Neural cell (in vitro differentiated cells): ENCODE measurements at regions not wholly inside any gene's neighbourhood (a gene's known extent, or its start where the extent isn't known, plus 50 kb on each side); places are given as distances from the start of the nearest gene placed in this dataset.
"Not testable (repeated sequence)": the region's sequence is repeated elsewhere in the genome, so short reads cannot be mapped to it uniquely, and the experiment has no call there.

ENCODE experiments used
- H2AFZ ChIP-seq: fragments of 200-600, 300-800 bp; sonication (generic), shearing (Covaris generic); 2 replicates; pipeline ENCODE4 v1.6.0; 2014; ENCODE audit warnings: low read depth, mild to moderate bottlenecking, antibody characterized with exemption, low read length, moderate library complexity
- H3F3A ChIP-seq: fragments of 200-600 bp; shearing (Covaris generic); 2 replicates; pipeline ENCODE4 v1.6.1; 2016; ENCODE audit warnings: mild to moderate bottlenecking, moderate library complexity, mixed read lengths, antibody characterized with exemption, low read length; ENCODE audit not compliant: insufficient read depth, poor library complexity, severe bottlenecking
- H3K27ac ChIP-seq: fragments of 200-600, 300-800 bp; sonication (generic), shearing (Covaris generic); 2 replicates; pipeline ENCODE4 v1.5.1; 2014; ENCODE audit warnings: mild to moderate bottlenecking, low read length, moderate library complexity
- H3K27me3 ChIP-seq: fragments of 300-800, 200-600 bp; sonication (generic), shearing (Covaris generic); 2 replicates; pipeline ENCODE4 v1.6.0; 2014; ENCODE audit warnings: mild to moderate bottlenecking, low read depth, low read length, moderate library complexity; ENCODE audit not compliant: insufficient read depth
- H3K36me3 ChIP-seq: fragments of 300-800, 200-600 bp; sonication (generic), shearing (Covaris generic); 2 replicates; pipeline ENCODE4 v1.5.1; 2014; ENCODE audit warnings: mild to moderate bottlenecking, antibody characterized with exemption, low read length, moderate library complexity; ENCODE audit not compliant: insufficient read depth
- H3K4me2 ChIP-seq: fragments of 300-800, 200-600 bp; sonication (generic), shearing (Covaris generic); 2 replicates; pipeline ENCODE4 v1.6.0; 2014; ENCODE audit warnings: mild to moderate bottlenecking, low read length
- H3K4me3 ChIP-seq: fragments of 300-800, 200-600 bp; sonication (generic), shearing (Covaris generic); 2 replicates; pipeline ENCODE4 v1.5.1; 2014; ENCODE audit warnings: mild to moderate bottlenecking, low read length, moderate library complexity
- H3K79me2 ChIP-seq: fragments of 200-600 bp; shearing (Covaris generic); replicated peaks from 2 replicates; pipeline ENCODE4 v1.6.0; 2014; ENCODE audit warnings: mild to moderate bottlenecking, low read length, moderate library complexity; ENCODE audit not compliant: insufficient read depth
- H3K9ac ChIP-seq: fragments of 300-800, 200-600 bp; sonication (generic), shearing (Covaris generic); 2 replicates; pipeline ENCODE4 v1.6.1; 2016; ENCODE audit warnings: mild to moderate bottlenecking, low read length, mixed read lengths
- H3K9me2 ChIP-seq: fragments of 200-600 bp; shearing (Covaris generic); 2 replicates; pipeline ENCODE4 v1.6.1; 2016; ENCODE audit warnings: mild to moderate bottlenecking, low read length, mixed read lengths; ENCODE audit not compliant: insufficient read depth
- H3K9me3 ChIP-seq: fragments of 200-600, 300-800 bp; sonication (generic), shearing (Covaris generic); 2 replicates; pipeline ENCODE4 v1.6.1; 2016; ENCODE audit warnings: mild to moderate bottlenecking, mixed run types, low read length, moderate library complexity, mixed read lengths
- H4K20me1 ChIP-seq: fragments of 200-600 bp; shearing (Covaris generic); 2 replicates; pipeline ENCODE4 v1.6.1; 2016; ENCODE audit warnings: mild to moderate bottlenecking, mixed run types; ENCODE audit not compliant: insufficient read depth
- CTCF ChIP-seq: fragments of 450-650 bp; IDR thresholded peaks from 2 replicates; pipeline ENCODE4 v1.5.1; 2014; ENCODE audit warnings: antibody characterized with exemption, mild to moderate bottlenecking, moderate library complexity; ENCODE audit not compliant: poor library complexity, severe bottlenecking
- EP300 ChIP-seq: fragments of 450-650 bp; conservative IDR thresholded peaks from 2 replicates; pipeline ENCODE4 v1.6.1; 2014; ENCODE audit warnings: antibody characterized with exemption, mild to moderate bottlenecking, moderate library complexity; ENCODE audit not compliant: poor library complexity, severe bottlenecking
- EZH2 ChIP-seq: fragments of 200-600, 300-800 bp; shearing (Covaris generic), sonication (generic); IDR thresholded peaks from 2 replicates; pipeline ENCODE4 v1.6.1; 2014; ENCODE audit warnings: antibody characterized with exemption, low read length, borderline replicate concordance, mild to moderate bottlenecking; ENCODE audit not compliant: insufficient read depth, poor library complexity, severe bottlenecking
- MXI1 ChIP-seq: fragments of 450-650 bp; conservative IDR thresholded peaks from 2 replicates; pipeline ENCODE4 v1.6.1; 2014; ENCODE audit warnings: antibody characterized with exemption, mild to moderate bottlenecking; ENCODE audit not compliant: poor library complexity, severe bottlenecking
- POLR2AphosphoS5 ChIP-seq: IDR thresholded peaks from 2 replicates; pipeline ENCODE4 v1.6.1; 2012
- RAD21 ChIP-seq: fragments of 450-650 bp; conservative IDR thresholded peaks from 2 replicates; pipeline ENCODE4 v1.6.1; 2014; ENCODE audit warnings: antibody characterized with exemption, mild to moderate bottlenecking, moderate library complexity
- REST ChIP-seq: IDR thresholded peaks from 2 replicates; pipeline ENCODE4 v1.6.1; 2012; ENCODE audit warnings: borderline replicate concordance
- SMC3 ChIP-seq: fragments of 450-650 bp; conservative IDR thresholded peaks from 2 replicates; pipeline ENCODE4 v1.6.1; 2014; ENCODE audit warnings: antibody characterized with exemption, mild to moderate bottlenecking, moderate library complexity; ENCODE audit not compliant: poor library complexity
- TAF1 ChIP-seq: IDR thresholded peaks from 2 replicates; pipeline ENCODE4 v1.6.1; 2012; ENCODE audit warnings: low read depth

GRCh38 chr4:144423930-144424329, 222.0 kb upstream of the HHIP start:
- no peaks in the 10 kb centered on the region for H3F3A ChIP-seq
- no peak for TF ChIP-seq POLR2AphosphoS5
- no peak for TF ChIP-seq TAF1
- TF ChIP-seq CTCF: no peak
- no peak for TF ChIP-seq REST
- no peak for TF ChIP-seq MXI1
- TF ChIP-seq RAD21: no peak
- no peak for TF ChIP-seq EP300
- no peak for TF ChIP-seq SMC3
- no peak for TF ChIP-seq EZH2
- no peaks in the 10 kb centered on the region for H3K27me3 ChIP-seq
- H3K4me2 ChIP-seq: no peak overlapping the region
- H2AFZ ChIP-seq: no peak overlapping the region
- H4K20me1 ChIP-seq: no peaks in the 10 kb centered on the region
- no peak overlapping the region for H3K4me3 ChIP-seq
- H3K9me2 ChIP-seq: no peaks in the 10 kb centered on the region
- H3K9ac ChIP-seq: no peak overlapping the region
- H3K9me3 ChIP-seq: no peaks in the 10 kb centered on the region
- no peaks in the 10 kb centered on the region for H3K79me2 ChIP-seq
- no peak overlapping the region for H3K27ac ChIP-seq
- H3K36me3 ChIP-seq: no peaks in the 10 kb centered on the region

- not testable (repeated sequence) for H3K27ac ChIP-seq, H3K4me3 ChIP-seq, H3K27me3 ChIP-seq, H4K20me1 ChIP-seq, H3K9me2 ChIP-seq, H2AFZ ChIP-seq, H3K9me3 ChIP-seq, H3K36me3 ChIP-seq, H3K4me2 ChIP-seq, H3F3A ChIP-seq, H3K9ac ChIP-seq, H3K79me2 ChIP-seq
These were observed 219.9 kb upstream of the HHIP start for GRCh38 chr4:144426023-144426422.

GRCh38 chr4:144442713-144443112, 203.2 kb upstream of the HHIP start:
- H2AFZ ChIP-seq: no peak overlapping the region
- H3K4me3 ChIP-seq: no peak overlapping the region
- no peaks in the 10 kb centered on the region for H3K79me2 ChIP-seq
- no peaks in the 10 kb centered on the region for H4K20me1 ChIP-seq
- TF ChIP-seq CTCF (no peak), REST (no peak), EZH2 (no peak), RAD21 (no peak), POLR2AphosphoS5 (no peak), TAF1 (no peak), SMC3 (no peak), MXI1 (no peak), EP300 (no peak)
- no peaks in the 10 kb centered on the region for H3F3A ChIP-seq
- H3K36me3 ChIP-seq: no peaks in the 10 kb centered on the region
- H3K9ac ChIP-seq: no peak overlapping the region
- no peaks in the 10 kb centered on the region for H3K27me3 ChIP-seq
- no peaks in the 10 kb centered on the region for H3K9me2 ChIP-seq
- no peak overlapping the region for H3K27ac ChIP-seq
- H3K4me2 ChIP-seq: no peak overlapping the region
- H3K9me3 ChIP-seq: no peaks in the 10 kb centered on the region
